Pancreas (tissue), 10 donors: ENCODE measurements at regions not wholly inside any gene's neighbourhood (a gene's known extent, or its start where the extent isn't known, plus 50 kb on each side); places are given as distances from the start of the nearest gene placed in this dataset.

ENCODE experiments used
- ATAC-seq, 4 donors: fragments of 200-7000 bp; cut with Tn5 transposase; one replicate each; pipeline versions ENCODE4 v1.8.0 to v1.9.1; 2020; ENCODE audit warnings: mild to moderate bottlenecking in 4 of 4, moderate library complexity in 4 of 4
- DNase-seq, 6 donors: peaks; one replicate each; pipeline ENCODE4 v3.0.0-alpha.2; 2020
- FAIRE-seq: peaks from 2 replicates; lab custom pipeline; 2012; peaks lifted over from hg19 to GRCh38; lab: Jason Lieb, UNC
- H3K27ac ChIP-seq, 4 donors: fragments of 200-600 bp; sonication (generic); 1 replicate in 3 of 4; 2 replicates in 1 of 4; pipeline versions ENCODE4 v1.5.0 to v1.8.0; 2020
- H3K27me3 ChIP-seq, 4 donors: fragments of 200-600 bp; one replicate each; pipeline ENCODE4 v1.8.0; 2021
- H3K36me3 ChIP-seq, 3 donors: fragments of 200-600 bp; sonication (generic) in 1 of 3; one replicate each; pipeline versions ENCODE4 v1.5.0 to v1.8.0; 2020 to 2021
- H3K4me1 ChIP-seq, 3 donors: fragments of 200-600 bp; one replicate each; pipeline ENCODE4 v1.8.0; 2021
- H3K4me3 ChIP-seq, 4 donors: fragments of 200-600 bp; sonication (generic) in 2 of 4; one replicate each; pipeline versions ENCODE4 v1.5.0 to v1.8.0; 2020 to 2021
- H3K9me3 ChIP-seq, 4 donors: fragments of 200-600 bp; one replicate each; pipeline ENCODE4 v1.8.0; 2021
- WGBS, 2 donors: extraction: QIAGEN DNeasy Blood & Tissue Kit; methylation state at CpG; one replicate each; pipeline ENCODE4 v1.1.7; 2013; 5-methylcytosine and 5-hydroxymethylcytosine counted together
- intact Hi-C, 3 donors: fragments of 100-400 bp; cut with DNase I; formaldehyde crosslinking; loops; one replicate each; pipeline versions ENCODE4 v1.11.1 to v1.14.2; 2022
- TF ChIP-seq, protein P1 (sequence below), 4 donors: fragments of 200-600 bp; sonication (generic) in 3 of 4; IDR thresholded peaks; one replicate each; pipeline versions ENCODE4 v1.5.0 to v1.8.0; 2021; ENCODE audit warnings: antibody characterized with exemption in 4 of 4
- donor health status: healthy with polysubstance abuse.
- donor health status: DM: no; HTN: no; CAD: no; lungs with moderate emphysema.
- donor health status: DM: no; HTN: no; CAD: no.
- donor health status: control.
- donor health status: control.
- donor health status: Bipolar disorder and iron deficiency.
- donor health status: DM: yes; HTN: yes; CAD: no.
- donor health status: DM: no; HTN: no; CAD: no.
- donor health status: DM: no; HTN: no; CAD: no.
- donor health status: DM: yes; HTN: yes; CAD: no.

DNA sequence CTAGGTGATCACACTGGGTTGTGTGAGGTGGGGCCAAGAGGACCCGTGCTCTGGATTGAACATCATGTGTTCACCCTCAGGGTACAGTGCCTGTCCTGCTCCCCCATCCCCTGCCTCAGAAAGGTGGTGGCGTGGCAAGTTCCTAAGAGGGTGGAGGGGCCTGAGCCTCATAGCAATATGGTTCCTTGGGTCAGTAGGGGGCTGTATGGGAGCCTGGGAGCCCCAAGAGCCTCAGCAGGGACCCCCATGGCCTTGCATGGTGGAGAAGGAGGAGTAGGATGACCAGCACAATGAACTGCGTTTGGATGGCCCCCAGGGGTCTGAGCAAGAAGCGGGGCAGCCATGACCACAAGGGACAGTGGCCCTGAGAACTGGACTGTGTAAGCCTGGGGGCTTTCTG, 89.6 kb upstream of the SHB start:
- intact Hi-C loops = no loop called here

DNA sequence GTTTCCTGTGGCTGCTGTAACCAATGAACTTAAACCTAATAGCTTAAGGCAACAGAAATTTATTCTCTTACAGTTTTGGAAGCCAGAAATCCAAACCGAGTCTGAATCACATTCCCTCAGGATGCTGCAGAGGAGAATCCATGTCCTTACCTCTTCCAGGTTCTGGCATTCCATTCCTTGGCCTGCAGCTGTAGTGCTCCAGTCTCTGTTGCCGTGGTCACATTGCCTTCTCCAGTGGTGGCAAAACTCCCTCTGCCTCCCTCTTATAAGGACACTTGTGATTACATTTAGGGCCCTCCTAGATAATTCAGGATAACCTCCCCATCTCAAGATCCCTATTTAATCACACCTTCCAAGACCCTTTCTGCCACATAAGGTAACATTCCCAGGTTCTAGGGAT, 88.7 kb upstream of the SHB start:
- ATAC-seq = no peak
- H3K27ac ChIP-seq = no peak overlapping the region
- H3K36me3 ChIP-seq = no peaks in the 10 kb centered on the region
- 69 to 82% methylated on average over 2 of the region's 2 CpGs for WGBS, 2 donors
- no peak for DNase-seq
- intact Hi-C loops = no loop called here
- H3K4me1 ChIP-seq = peaks cover 0 to 9% (median 9%) of the 10 kb centered on the region in 3 donors
- no peak overlapping the region for H3K4me3 ChIP-seq
- H3K9me3 ChIP-seq = no peaks in the 10 kb centered on the region
- H3K27me3 ChIP-seq = no peaks in the 10 kb centered on the region
- no peak for FAIRE-seq
- TF ChIP-seq, protein P1, sequence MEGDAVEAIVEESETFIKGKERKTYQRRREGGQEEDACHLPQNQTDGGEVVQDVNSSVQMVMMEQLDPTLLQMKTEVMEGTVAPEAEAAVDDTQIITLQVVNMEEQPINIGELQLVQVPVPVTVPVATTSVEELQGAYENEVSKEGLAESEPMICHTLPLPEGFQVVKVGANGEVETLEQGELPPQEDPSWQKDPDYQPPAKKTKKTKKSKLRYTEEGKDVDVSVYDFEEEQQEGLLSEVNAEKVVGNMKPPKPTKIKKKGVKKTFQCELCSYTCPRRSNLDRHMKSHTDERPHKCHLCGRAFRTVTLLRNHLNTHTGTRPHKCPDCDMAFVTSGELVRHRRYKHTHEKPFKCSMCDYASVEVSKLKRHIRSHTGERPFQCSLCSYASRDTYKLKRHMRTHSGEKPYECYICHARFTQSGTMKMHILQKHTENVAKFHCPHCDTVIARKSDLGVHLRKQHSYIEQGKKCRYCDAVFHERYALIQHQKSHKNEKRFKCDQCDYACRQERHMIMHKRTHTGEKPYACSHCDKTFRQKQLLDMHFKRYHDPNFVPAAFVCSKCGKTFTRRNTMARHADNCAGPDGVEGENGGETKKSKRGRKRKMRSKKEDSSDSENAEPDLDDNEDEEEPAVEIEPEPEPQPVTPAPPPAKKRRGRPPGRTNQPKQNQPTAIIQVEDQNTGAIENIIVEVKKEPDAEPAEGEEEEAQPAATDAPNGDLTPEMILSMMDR (IDR thresholded peaks at IDR 0.05) = no peak

More for the DNA sequence above, 89.6 kb upstream of the SHB start:
- DNase-seq (no peak), FAIRE-seq (no peak), ATAC-seq (no peak)
- Histone ChIP-seq H3K36me3 (no peaks in the 10 kb centered on the region), H3K4me1 (peaks cover 0 to 6% (median 2%) of the 10 kb centered on the region in 3 donors), H3K27ac (no peak overlapping the region), H3K27me3 (no peaks in the 10 kb centered on the region), H3K4me3 (no peak overlapping the region), H3K9me3 (no peaks in the 10 kb centered on the region)
- TF ChIP-seq, protein P1 (IDR thresholded peaks at IDR 0.05) = no peak
- 91 to 92% methylated on average over 4 of the region's 4 CpGs for WGBS, 2 donors

DNA sequence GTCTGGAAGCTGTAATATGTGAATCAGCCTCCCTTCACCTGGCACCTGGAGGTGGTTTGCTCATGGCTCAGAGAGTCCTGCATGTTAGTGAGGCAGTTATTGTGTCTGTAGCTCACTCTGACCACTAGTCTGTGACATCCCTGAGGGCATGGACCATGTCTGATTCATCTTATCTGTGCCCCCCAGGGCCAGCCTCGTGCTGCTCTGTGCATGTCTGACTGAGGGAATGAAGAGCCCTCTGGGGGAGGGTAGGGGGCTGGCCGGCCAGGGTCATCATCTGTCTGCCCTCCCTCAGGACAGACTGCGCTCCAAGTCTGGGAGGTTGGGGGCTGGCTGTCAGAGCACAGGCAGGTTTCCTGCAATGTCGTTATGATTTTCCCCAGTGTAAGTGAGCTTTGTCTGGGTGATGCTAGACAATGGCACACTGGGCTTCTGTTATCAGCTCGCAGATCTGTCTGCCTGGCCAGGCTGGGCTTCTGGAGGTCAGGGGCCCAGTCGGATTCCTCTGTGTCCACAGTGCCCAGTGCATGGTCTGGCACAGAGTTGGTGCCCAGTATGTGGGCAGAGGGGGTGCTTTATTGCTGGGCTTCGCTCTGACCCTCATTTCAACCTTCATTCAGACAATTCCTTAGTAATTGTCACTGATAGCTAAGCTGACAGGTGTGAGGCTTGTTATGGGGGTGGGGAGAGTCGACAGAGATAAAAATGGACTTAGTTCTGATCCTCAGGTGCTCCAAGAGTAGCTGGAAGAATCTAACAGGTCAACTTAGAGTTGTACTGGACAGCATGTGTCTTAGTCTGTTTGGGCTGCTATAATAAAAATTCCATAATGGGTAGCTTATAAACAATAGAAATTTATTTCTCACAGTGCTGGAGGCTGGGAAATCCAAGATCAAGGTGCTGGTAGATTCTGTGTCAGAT, 85.7 kb upstream of the SHB start:
- Histone ChIP-seq H3K27me3 (no peaks in the 10 kb centered on the region), H3K9me3 (no peaks in the 10 kb centered on the region), H3K27ac (no peak overlapping the region), H3K4me3 (no peak overlapping the region), H3K36me3 (no peaks in the 10 kb centered on the region), H3K4me1 (peaks cover 0 to 9% (median 9%) of the 10 kb centered on the region in 3 donors)
- FAIRE-seq (no peak), ATAC-seq (peak in 2 of 4 donors; percentile 9 to 11), DNase-seq (no peak)
- intact Hi-C loops = no loop called here
- 76 to 78% methylated on average over 8 of the region's 8 CpGs for WGBS, 2 donors
- TF ChIP-seq, protein P1 (IDR thresholded peaks at IDR 0.05) = no peak

DNA sequence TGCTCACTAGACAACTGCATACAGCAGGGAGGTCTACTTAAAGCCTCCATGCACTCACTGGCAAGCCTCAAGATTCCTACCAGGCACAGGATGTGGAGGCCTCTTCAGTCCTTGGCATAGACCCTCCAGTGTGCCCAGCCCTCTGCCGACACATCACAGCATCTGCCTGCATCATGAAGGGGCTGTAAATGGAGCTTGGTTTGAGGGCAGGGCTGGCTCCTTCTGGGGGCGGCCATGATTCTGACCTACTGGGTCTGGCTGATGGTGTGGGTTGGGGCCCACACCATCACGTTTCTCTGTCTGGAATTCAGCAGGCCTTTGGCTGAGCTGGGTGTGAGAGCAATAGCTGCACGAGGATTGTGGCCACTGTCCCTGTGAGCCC, 84.9 kb upstream of the SHB start:
- WGBS, 2 donors = 64 to 86% methylated on average over 4 of the region's 4 CpGs
- H3K4me1 ChIP-seq = peaks cover 0 to 9% (median 9%) of the 10 kb centered on the region in 3 donors
- H3K4me3 ChIP-seq = no peak overlapping the region
- intact Hi-C loops = no loop called here
- H3K36me3 ChIP-seq = no peaks in the 10 kb centered on the region
- no peaks in the 10 kb centered on the region for H3K9me3 ChIP-seq
- TF ChIP-seq, protein P1 (IDR thresholded peaks at IDR 0.05) = no peak
- FAIRE-seq (no peak), DNase-seq (no peak), ATAC-seq (no peak)
- no peak overlapping the region for H3K27ac ChIP-seq
- no peaks in the 10 kb centered on the region for H3K27me3 ChIP-seq
